H1 (cell line): ENCODE measurements at regions not wholly inside any gene's neighbourhood (a gene's known extent, or its start where the extent isn't known, plus 50 kb on each side); places are given as distances from the start of the nearest gene placed in this dataset.
"Not testable (repeated sequence)": the region's sequence is repeated elsewhere in the genome, so short reads cannot be mapped to it uniquely, and the experiment has no call there.

Experiments used
- CTCF ChIA-PET: fragments of 300-600 bp; sonication (Branson Sonifier 250); formaldehyde crosslinking; loops from one replicate; lab custom pipeline; 2021; ENCODE audit not compliant: partially characterized antibody; lab: Charles Lee
- POLR2A ChIA-PET: fragments of 300-600 bp; sonication (Branson Sonifier 250); formaldehyde crosslinking; loops from one replicate; lab custom pipeline; 2021; ENCODE audit warnings: inconsistent platforms; ENCODE audit not compliant: partially characterized antibody; lab: Charles Lee
- DNase-seq, 2 experiments: peaks; one replicate each; pipeline versions ENCODE4 v3.0.0 to v3.0.0-alpha.2; 2010 to 2022; ENCODE audit warnings: low spot score in 2 of 2, low read depth in 1 of 2, mixed read lengths in 1 of 2
- FAIRE-seq: peaks from 2 replicates; lab custom pipeline; 2011; peaks lifted over from hg19 to GRCh38; lab: Jason Lieb, UNC
- H2AFZ ChIP-seq: 2 replicates; pipeline ENCODE4 v1.8.1; 2012; ENCODE audit warnings: low read length, inconsistent platforms
- H2AK5ac ChIP-seq: 2 replicates; pipeline ENCODE4 v1.6.1; 2013; ENCODE audit warnings: low read depth, low read length
- H2BK120ac ChIP-seq: replicated peaks from 2 replicates; pipeline ENCODE3; 2013; ENCODE audit warnings: low read depth, low read length, inconsistent platforms
- H2BK12ac ChIP-seq: 2 replicates; pipeline ENCODE4 v1.6.1; 2013; ENCODE audit warnings: low read depth, low read length
- H2BK15ac ChIP-seq: 2 replicates; pipeline ENCODE4 v1.6.1; 2013; ENCODE audit warnings: low read length
- H2BK20ac ChIP-seq: 2 replicates; pipeline ENCODE4 v1.6.1; 2013; ENCODE audit warnings: low read length
- H2BK5ac ChIP-seq: 2 replicates; pipeline ENCODE4 v1.6.1; 2013; ENCODE audit warnings: low read depth, low read length
- H3K14ac ChIP-seq: 2 replicates; pipeline ENCODE4 v1.6.1; 2013; ENCODE audit warnings: inconsistent platforms; ENCODE audit not compliant: insufficient read length
- H3K18ac ChIP-seq: 2 replicates; pipeline ENCODE4 v1.6.1; 2013; ENCODE audit warnings: low read length; ENCODE audit errors: extremely low read depth
- H3K23ac ChIP-seq: 2 replicates; pipeline ENCODE4 v1.6.1; 2013; ENCODE audit warnings: inconsistent platforms; ENCODE audit not compliant: insufficient read length
- H3K23me2 ChIP-seq: 2 replicates; pipeline ENCODE4 v1.6.1; 2013; ENCODE audit warnings: low read depth, low read length
- H3K27ac ChIP-seq: 2 replicates; pipeline ENCODE4 v1.6.1; 2011; ENCODE audit warnings: low read depth, low read length, inconsistent platforms
- H3K27me3 ChIP-seq, 4 experiments: replicated peaks in 1 of 4; 1 replicate in 1 of 4; 2 replicates in 3 of 4; pipeline versions ENCODE4 v1.6.1 to v1.8.1; 2011 to 2013; ENCODE audit warnings: low read length in 3 of 4, mild to moderate bottlenecking in 3 of 4, inconsistent platforms in 2 of 4, mixed read lengths in 2 of 4, moderate library complexity in 1 of 4; ENCODE audit not compliant: control insufficient read depth in 3 of 4, insufficient read depth in 3 of 4; ENCODE audit errors: extremely low read depth in 1 of 4
- H3K36me3 ChIP-seq, 4 experiments: 2 replicates each; pipeline versions ENCODE4 v1.6.1 to v1.8.1; 2011 to 2013; ENCODE audit warnings: mild to moderate bottlenecking in 4 of 4, low read length in 3 of 4, moderate library complexity in 2 of 4, control low read depth in 1 of 4, inconsistent platforms in 1 of 4; ENCODE audit not compliant: insufficient read depth in 4 of 4, control insufficient read depth in 2 of 4
- H3K4ac ChIP-seq: replicated peaks from 2 replicates; pipeline ENCODE3; 2013; ENCODE audit warnings: low read length, low read depth, mixed read lengths, inconsistent platforms; ENCODE audit not compliant: insufficient read length
- H3K4me1 ChIP-seq, 4 experiments: replicated peaks in 1 of 4; 1 replicate in 1 of 4; 2 replicates in 3 of 4; pipeline versions ENCODE4 v1.6.1 to v1.8.1; 2011 to 2013; ENCODE audit warnings: low read length in 3 of 4, inconsistent platforms in 2 of 4, mixed read lengths in 1 of 4; ENCODE audit not compliant: insufficient read depth in 4 of 4, control insufficient read depth in 3 of 4
- H3K4me2 ChIP-seq, 2 experiments: 2 replicates each; pipeline versions ENCODE4 v1.6.1 to v1.8.1; 2011 to 2013; ENCODE audit warnings: low read depth in 2 of 2, low read length in 2 of 2, control low read depth in 1 of 2, inconsistent platforms in 1 of 2, mild to moderate bottlenecking in 1 of 2; ENCODE audit not compliant: insufficient read depth in 1 of 2
- H3K4me3 ChIP-seq, 4 experiments: fragments of 200-600, 300-600 bp in 1 of 4; sonication (generic), shearing (Covaris generic), sonication (Bioruptor Twin) in 1 of 4; 2 replicates each; pipeline versions ENCODE4 v1.5.1 to v1.8.1; 2011 to 2016; ENCODE audit warnings: low read length in 4 of 4, low read depth in 3 of 4, control low read depth in 2 of 4, inconsistent platforms in 2 of 4, mild to moderate bottlenecking in 2 of 4, mixed read lengths in 1 of 4, moderate library complexity in 1 of 4; ENCODE audit not compliant: insufficient read depth in 2 of 4; ENCODE audit errors: extremely low read depth in 1 of 4
- H3K56ac ChIP-seq: replicated peaks from 2 replicates; pipeline ENCODE3; 2013; ENCODE audit warnings: low read depth, mild to moderate bottlenecking, mixed read lengths, low read length, inconsistent platforms; ENCODE audit not compliant: insufficient read length
- H3K79me1 ChIP-seq: 2 replicates; pipeline ENCODE4 v1.6.1; 2013; ENCODE audit warnings: low read depth, low read length, control low read depth
- H3K79me2 ChIP-seq, 2 experiments: 2 replicates each; pipeline versions ENCODE4 v1.6.1 to v1.8.1; 2012 to 2013; ENCODE audit warnings: low read length in 2 of 2, mild to moderate bottlenecking in 2 of 2, inconsistent platforms in 1 of 2; ENCODE audit not compliant: insufficient read depth in 2 of 2, control insufficient read depth in 1 of 2
- H3K9ac ChIP-seq, 4 experiments: replicated peaks in 1 of 4; 1 replicate in 1 of 4; 2 replicates in 3 of 4; pipeline versions ENCODE4 v1.6.1 to v1.8.1; 2011 to 2013; ENCODE audit warnings: low read depth in 3 of 4, low read length in 3 of 4, control low read depth in 2 of 4, mild to moderate bottlenecking in 2 of 4, moderate library complexity in 2 of 4, inconsistent platforms in 1 of 4; ENCODE audit errors: extremely low read depth in 1 of 4
- H3K9me3 ChIP-seq, 2 experiments: 2 replicates each; pipeline versions ENCODE4 v1.6.1 to v1.8.1; 2012 to 2013; ENCODE audit warnings: mild to moderate bottlenecking in 2 of 2, moderate library complexity in 2 of 2, control low read depth in 1 of 2, inconsistent platforms in 1 of 2, low read depth in 1 of 2, low read length in 1 of 2, mixed read lengths in 1 of 2; ENCODE audit not compliant: insufficient read depth in 2 of 2
- H4K20me1 ChIP-seq, 2 experiments: replicated peaks in 1 of 2; 2 replicates each; pipeline versions ENCODE3 to v1.8.1; 2011 to 2013; ENCODE audit warnings: inconsistent platforms in 2 of 2, low read length in 2 of 2, mild to moderate bottlenecking in 1 of 2; ENCODE audit not compliant: insufficient read depth in 2 of 2, control insufficient read depth in 1 of 2
- H4K5ac ChIP-seq: 2 replicates; pipeline ENCODE4 v1.6.1; 2013; ENCODE audit warnings: low read length, low read depth, mixed read lengths, inconsistent platforms; ENCODE audit not compliant: insufficient read length
- H4K8ac ChIP-seq: 2 replicates; pipeline ENCODE4 v1.8.0; 2013; ENCODE audit warnings: mild to moderate bottlenecking, moderate library complexity, low read length, inconsistent platforms; ENCODE audit not compliant: insufficient read depth; ENCODE audit errors: extremely low read depth
- H4K91ac ChIP-seq: replicated peaks from 2 replicates; pipeline ENCODE3; 2013; ENCODE audit warnings: low read length, mixed read lengths, inconsistent platforms; ENCODE audit not compliant: insufficient read length
- EZH2 ChIP-seq: fragments of 200-600 bp; sonication (generic); IDR thresholded peaks from 2 replicates; pipeline ENCODE4 v1.7.1; 2012; ENCODE audit warnings: low read depth, mild to moderate bottlenecking, moderate library complexity, low read length, inconsistent platforms; ENCODE audit not compliant: severe bottlenecking
- WGBS, 2 experiments: shearing (Covaris generic) in 1 of 2; methylation state at CpG; one replicate each; pipeline versions ENCODE4 v1.1.6 to v1.1.7; 2013 to 2015; ENCODE audit warnings: low lambda C conversion rate in 2 of 2, mixed read lengths in 2 of 2, inconsistent platforms in 1 of 2, low coverage in 1 of 2, missing lambda C conversion rate in 1 of 2; ENCODE audit not compliant: insufficient replicate concordance in 2 of 2, insufficient coverage in 1 of 2, insufficient read length in 1 of 2; ENCODE audit errors: extremely low coverage in 1 of 2, missing lambda C conversion rate in 1 of 2; 5-methylcytosine and 5-hydroxymethylcytosine counted together

DNA sequence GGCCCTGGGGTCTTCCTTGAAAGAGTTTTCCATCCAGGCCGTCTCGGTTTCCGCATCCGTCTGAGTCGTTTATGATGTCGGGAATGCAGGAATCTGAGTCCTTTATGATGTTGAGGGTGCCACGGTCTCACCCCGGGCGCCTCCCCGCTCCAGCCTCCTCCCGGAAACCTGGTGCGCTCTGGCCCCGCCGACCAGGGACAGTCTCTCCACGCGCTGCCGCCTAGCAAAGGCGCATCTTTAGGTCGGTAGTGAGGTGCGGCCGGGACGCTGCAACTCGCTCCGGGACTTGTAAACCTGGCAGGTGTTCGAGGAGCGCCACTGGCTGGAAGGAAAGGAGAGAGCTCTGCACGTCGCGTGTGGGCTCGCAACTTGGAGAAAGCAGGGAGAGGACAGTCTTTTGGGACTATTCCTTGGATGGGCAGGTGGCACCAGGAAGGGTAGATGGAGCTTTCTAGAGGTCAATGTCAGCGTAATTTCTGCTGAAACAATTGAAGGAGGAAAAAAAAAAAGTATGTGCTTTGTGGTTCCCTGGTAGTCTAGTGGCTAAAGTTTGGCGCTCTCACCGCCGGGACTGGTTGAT lies 132.0 kb downstream of the FAM72B start:
- H3K4ac ChIP-seq, H3K79me1 ChIP-seq, H3K18ac ChIP-seq, H4K20me1 ChIP-seq, H3K9me3 ChIP-seq, H2BK20ac ChIP-seq, H2BK120ac ChIP-seq, H4K91ac ChIP-seq, H4K5ac ChIP-seq, H2BK15ac ChIP-seq, H3K23me2 ChIP-seq, FAIRE-seq, H2BK12ac ChIP-seq: not testable (repeated sequence)
- H3K9ac ChIP-seq, result peak overlapping the region in 1 of 4 experiments; percentile 48; a peak in 2 of 7 replicates
- DNase-seq, result peak in 1 of 2 experiments; percentile 54
- TF ChIP-seq EZH2, result peak; percentile 9
- TF ChIP-seq, all 59 proteins: peak for 1; not testable (repeated sequence) for 58
- CTCF ChIA-PET, H3K23ac ChIP-seq, H3K27me3 ChIP-seq, H3K27ac ChIP-seq, H3K4me1 ChIP-seq, H3K14ac ChIP-seq, H3K79me2 ChIP-seq, H3K56ac ChIP-seq, POLR2A ChIA-PET, H2AFZ ChIP-seq, H3K36me3 ChIP-seq, H4K8ac ChIP-seq, H2AK5ac ChIP-seq, H2BK5ac ChIP-seq: not testable (repeated sequence)
- peak overlapping the region; percentile 53 to 64 for H3K4me2 ChIP-seq
- peak overlapping the region in 2 of 4 experiments; percentile 25 to 51; a peak in 3 of 8 replicates for H3K4me3 ChIP-seq
- WGBS, 2 experiments, result 5% methylated on average over 23 of the region's 34 CpGs; no CpG with 5 or more reads in 1 of the 2 experiments

DNA sequence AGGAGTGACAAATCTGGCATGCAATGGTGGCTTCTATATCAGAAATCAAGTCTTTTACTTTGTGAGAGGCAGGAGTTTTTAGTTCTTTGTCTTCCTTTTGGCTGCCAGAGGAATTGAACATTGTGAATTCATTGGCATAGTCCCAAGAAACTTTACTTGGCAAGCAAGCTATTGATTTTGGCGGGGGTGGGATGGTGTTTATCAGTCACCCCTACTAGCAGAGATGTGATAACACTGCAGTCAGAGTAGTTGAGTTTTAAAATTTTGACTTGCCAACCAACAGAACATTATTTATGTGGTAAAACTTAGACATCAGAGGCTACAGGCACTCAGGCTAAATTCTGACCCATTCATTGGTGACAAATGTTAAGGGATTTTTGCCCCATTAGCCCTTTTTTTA lies 129.2 kb downstream of the FAM72B start:
- H2BK15ac ChIP-seq, H4K8ac ChIP-seq, H3K23me2 ChIP-seq, H2BK20ac ChIP-seq, H3K56ac ChIP-seq, DNase-seq, H3K4me1 ChIP-seq, H2BK120ac ChIP-seq, H2BK5ac ChIP-seq, H3K27ac ChIP-seq, H3K4ac ChIP-seq, FAIRE-seq, H3K79me2 ChIP-seq, H3K9ac ChIP-seq, H4K91ac ChIP-seq, H4K5ac ChIP-seq, CTCF ChIA-PET, H3K27me3 ChIP-seq, POLR2A ChIA-PET, H3K4me2 ChIP-seq, H2BK12ac ChIP-seq, H2AK5ac ChIP-seq, H4K20me1 ChIP-seq, H3K9me3 ChIP-seq, H3K79me1 ChIP-seq, H3K18ac ChIP-seq, H3K14ac ChIP-seq, H3K4me3 ChIP-seq, H3K23ac ChIP-seq, H3K36me3 ChIP-seq, H2AFZ ChIP-seq: not testable (repeated sequence)
- WGBS, 2 experiments, result no CpG with 5 or more reads among the region's 1 CpG
